ENCODE measurements at regions not wholly inside any gene's neighbourhood (a gene's known extent, or its start where the extent isn't known, plus 50 kb on each side); places are given as distances from the start of the nearest gene placed in this dataset.

DNA sequence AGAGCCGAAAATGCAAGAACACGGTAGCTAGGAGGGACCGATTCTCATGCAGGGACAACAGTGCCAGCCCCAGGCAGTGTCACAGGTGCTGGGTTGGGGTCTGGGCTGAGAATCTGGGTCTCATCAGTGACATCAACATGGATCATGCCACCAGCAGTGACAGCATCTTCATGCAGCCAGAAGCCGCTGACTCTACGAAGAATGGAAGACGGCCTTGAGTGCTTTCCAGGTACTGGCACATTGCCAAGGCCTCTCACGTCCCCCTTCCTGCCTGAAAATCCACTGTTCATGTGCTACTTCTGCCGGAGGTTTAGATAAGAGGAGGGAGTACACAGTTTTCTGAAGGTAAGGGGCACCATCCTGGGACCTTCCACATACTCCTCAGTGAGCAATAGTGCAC, 141.1 kb upstream of the FOXQ1 start:
- TF ChIP-seq EZH2 (IDR thresholded peaks at IDR 0.05; ENCODE audit: insufficient read depth, poor library complexity, severe bottlenecking) (no peak), EZH2phosphoT487 (IDR thresholded peaks at IDR 0.05; ENCODE audit: insufficient read depth, low read depth) (no peak)

All from GM23248 (cell line).